ENCODE measurements at regions not wholly inside any gene's neighbourhood (a gene's known extent, or its start where the extent isn't known, plus 50 kb on each side); places are given as distances from the start of the nearest gene placed in this dataset.

DNA sequence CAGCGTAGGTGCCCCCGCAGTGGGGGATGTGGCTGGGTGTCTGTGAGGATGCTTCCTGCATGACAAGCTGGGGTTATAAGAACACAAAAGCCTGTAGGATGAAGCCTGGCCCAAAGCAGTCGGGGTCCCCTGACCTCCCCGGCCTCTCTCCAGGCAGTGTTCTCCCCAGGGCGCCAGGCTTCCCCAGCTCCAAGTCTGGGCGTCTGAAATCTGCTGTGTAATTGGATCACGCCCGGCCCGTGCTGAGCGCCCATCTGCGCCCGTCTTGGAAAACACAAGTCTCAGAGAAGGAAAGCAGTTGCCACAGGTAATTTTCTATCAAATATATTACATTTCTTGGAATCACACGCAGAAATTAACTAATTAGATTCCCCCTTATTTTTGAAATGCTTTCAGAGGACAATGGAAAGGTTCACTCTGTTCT lies 233.3 kb downstream of the CTTN start:
- no peak for DNase-seq

DNA sequence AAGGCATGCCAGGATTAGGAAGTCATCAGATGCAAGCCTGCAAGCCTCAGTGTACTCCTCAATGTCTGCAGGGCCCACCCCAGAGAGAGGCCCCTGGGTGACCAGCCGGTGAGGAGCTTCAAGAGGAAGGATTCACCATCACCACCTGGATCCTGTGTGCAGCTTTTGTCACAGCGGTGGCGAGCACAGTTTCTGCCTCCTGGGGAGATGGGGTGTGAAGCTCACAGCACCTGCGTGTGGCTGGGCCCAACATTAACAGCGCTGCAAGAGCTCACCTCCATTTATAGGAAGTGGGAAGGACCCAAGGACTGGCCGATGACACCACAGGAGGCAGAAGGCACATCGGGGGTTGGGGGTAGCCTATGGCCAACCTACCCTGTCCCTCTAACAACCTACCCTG lies 235.3 kb downstream of the CTTN start:
- no peak for DNase-seq

DNA sequence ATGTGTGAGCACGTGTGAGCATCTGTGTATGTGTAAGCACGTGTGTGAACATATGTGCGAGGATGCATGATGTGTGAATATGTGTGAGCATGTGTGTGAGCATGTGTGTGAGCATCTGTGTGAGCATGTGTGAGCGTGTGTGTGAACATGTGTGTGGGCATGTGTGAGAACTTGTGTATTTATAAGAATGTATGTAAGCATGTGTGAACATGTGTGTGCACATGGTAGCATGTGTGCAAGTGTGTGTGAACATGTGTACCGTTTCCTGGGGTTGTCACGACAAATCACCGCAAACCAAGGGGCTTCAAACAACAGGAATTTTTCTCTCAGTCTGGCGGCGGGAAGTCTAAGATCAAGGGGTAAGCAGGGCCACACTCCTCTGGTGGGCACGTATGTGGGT lies 238.3 kb downstream of the CTTN start:
- DNase-seq: no peak

DNA sequence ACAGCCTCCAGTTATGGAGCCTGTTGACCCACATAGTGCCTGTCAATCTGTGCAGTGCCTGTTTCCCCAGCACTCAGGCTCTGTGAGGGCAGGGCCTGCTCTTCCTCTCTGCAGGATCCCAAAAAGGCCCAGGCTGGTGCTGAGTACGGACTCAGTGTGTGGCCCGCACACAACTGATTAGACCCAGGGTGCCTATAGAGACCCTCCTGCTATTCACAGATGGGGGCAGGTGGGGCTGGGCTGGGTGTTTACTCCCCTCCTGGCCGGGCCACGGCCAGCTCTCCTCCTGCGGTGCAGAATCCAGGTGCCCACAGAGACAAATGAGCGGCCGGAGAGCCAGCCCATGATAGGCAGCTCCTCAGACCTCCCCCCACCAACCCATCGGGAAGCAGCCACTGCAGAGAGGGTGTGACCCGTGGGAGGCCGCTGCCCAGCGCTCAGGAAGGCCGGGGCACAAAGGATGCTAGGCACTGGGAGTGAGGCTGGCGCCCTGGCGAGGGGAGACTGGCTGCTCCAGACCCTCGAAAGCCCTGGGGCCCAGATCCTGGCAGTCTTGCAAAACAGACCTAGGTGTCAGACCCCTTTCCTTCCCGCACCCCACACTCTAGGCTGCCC lies 239.0 kb downstream of the CTTN start:
- DNase-seq: no peak

DNA sequence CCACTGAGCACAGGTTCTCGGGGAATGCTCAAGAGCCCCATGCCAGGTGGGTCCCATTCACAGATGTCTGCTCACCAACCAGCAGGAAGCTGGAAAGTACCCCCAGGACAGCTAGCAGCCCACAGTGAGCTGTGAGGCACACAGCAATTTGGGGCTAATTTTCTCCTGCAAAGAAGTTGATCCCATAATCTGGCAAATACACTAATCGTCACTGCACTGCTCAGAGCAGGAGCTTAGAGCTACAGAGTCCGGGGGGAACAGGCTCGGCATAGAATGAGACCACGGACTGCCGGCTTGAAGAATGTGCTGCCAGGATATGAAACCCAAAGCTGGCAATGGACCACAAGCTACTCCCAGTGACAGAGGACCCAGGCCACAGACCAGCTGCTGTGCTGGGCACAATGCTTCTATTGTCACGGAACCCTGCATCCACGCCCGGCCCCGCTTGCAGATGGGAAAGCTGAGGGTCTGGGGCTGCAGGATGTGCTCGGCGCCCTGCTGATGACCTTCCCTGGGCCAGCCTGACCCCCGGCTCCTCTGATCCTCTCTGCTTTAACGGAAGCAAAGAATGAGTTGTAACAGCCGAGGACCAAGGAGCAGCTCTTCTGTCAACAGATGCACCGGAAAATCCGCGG lies 239.7 kb downstream of the CTTN start:
- DNase-seq: no peak

DNA sequence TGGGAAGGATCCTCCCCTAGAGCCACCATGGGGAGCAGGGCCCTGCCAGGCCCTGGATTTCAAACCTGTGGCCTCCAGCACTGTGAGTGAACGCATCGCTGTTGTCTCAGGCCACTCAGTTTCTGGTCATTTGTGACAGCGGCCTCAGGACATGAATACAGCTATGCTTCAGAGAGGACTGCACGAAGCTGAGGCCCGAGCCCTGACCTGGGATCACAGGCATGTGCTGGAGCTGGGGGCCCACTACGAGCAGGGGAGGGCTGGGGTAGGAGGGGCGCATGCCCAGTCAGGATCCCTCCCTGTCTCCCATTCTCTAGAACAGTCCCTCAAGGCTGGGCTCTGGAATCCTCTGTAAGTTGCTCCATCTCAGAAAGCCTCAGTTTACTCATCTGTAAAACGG lies 242.1 kb downstream of the CTTN start:
- DNase-seq: no peak

DNA sequence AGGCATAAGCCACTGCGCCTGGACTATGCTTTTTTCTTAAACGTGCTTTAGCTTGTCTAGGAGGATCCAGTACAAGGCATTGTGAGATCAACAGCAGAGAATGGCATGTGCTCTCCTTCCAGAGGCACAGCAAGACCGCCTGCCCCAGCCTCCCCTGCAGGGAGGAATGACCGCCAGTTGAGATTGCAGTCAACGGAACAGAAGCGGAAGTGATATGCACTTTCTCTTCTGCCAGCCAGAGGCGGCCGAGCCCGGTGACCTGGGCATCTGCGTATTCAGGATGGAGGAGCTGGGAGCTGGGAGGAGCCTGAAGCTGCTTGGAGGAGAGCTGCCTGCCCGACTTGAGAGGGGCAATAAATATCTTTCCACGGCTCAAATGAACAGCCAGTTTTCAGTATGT lies 243.0 kb downstream of the CTTN start:
- no peak for DNase-seq

DNA sequence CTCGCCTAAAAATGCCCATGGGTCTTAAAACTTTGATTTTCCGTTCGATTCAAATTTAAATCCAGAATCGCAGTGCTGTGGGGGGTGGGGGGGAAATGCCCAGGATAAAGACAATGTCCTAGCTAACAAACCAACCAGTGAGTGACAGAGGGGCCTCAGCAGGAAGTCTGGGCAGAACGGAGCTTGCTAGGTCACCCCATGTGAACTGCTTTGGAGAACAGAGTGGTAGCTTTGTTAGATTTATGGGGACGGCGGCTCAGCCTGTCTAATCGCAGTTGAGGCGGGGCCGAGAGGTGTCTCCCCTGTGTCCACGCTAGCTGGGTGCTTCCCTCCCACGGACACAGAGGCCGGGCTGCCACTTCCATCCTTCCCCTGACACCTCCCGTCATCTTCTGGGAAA lies 243.9 kb downstream of the CTTN start:
- DNase-seq: no peak

DNA sequence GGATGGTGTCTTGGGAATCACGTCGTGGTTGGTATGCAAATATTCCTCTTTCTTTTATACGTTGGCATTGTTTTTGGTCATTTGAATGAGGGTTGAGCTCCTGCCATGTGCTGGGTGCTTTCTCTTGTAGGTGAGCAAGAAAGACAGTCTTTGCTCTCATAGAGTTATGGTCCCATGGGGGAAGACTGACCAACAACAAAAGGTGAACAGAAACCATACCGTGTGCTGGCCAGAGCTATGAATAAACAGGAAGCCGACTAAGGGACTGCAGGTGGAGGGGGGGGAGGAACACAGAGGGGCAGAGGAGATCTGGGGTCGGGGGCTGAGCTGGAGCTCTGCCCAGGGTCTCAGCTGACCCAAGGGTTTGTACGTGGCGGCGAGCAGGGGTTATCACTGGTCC lies 245.3 kb downstream of the CTTN start:
- DNase-seq: no peak

DNA sequence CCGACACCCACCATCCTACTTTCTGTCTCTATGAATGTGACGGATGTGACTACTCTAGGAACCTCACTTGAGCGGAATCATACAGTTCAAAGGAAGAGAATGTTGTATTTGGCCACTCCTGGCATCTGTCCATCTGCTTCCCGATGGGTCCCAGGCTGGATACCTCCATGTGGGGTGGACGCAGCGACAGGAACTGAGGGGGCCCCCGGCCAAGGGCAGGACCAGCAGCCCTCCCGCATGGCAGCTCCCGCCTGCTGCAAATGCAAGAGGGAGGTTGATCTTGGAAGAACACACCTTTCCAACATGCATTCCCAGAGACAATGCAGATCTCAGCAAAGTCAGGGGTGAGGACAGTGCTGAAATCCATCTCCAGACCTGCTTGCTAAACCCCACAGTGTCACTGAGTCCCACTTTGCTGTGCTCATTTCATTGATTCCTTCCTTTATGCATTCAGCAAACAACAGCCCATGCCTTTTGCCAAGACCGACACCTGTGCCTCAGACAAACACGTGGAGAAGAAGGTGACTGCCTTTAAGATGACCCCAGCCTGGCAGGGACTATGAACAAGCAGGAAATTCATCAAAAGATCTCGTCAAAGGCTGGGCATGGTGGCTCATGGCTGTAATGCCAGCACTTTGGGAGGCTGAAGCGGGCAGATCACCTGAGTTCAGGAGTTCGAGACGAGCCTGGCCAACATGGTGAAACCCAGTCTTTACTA lies 246.2 kb downstream of the CTTN start:
- DNase-seq: no peak

DNA sequence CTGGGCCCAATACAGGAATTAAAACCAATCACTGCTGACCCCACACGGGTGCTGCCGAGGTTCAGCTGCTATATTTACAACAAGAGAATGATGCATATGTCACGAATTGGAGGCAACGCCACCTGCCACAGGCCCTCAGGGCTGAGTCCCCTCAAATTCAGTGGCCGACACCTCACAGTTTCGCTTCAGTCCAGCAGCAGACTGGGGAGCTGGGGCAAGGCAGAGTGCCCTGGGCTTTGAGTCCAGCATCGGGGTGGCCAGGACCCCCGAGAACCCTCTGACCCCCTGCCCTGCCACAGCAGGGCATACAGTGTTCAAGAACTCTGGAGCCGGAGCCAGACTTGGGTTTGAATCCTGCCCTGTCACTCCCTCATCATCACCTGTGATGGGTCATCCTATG lies 247.2 kb downstream of the CTTN start:
- DNase-seq: no peak

DNA sequence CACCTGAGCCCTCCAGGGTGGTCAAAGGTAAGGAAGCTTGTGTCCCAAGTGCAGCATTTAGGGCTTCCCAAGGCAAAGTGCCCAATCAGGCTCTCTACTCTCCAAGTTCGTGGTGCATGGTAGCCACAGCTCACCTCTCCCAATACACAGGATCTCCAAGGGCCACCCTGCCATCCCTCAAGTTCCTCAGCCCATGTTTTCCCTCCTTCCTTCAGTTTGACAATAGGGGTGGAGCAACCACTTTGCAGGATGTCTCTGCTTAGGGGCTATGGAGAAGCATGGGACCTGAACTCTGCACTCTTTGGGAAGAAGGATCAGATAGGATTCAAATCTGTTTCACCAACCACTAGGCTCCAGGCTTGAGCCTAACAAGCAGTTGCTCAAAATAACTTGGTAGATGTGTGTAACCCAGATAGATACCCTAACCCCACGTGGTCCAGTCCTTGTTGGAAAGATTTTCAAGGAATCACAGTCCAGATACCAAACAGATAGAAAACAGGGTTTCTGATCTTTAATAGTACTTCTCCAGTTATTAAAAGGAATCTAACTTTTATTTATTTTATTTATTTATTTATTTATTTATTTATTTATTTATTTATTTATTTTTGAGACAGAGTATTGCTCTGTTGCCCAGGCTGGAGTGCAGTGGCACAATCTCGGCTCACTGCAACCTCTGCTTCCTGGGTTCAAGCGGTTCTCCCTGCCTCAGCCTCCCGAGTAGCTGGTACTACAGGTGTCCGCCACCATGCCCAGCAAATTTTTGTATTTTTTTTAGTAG lies 248.1 kb downstream of the CTTN start:
- DNase-seq: no peak

DNA sequence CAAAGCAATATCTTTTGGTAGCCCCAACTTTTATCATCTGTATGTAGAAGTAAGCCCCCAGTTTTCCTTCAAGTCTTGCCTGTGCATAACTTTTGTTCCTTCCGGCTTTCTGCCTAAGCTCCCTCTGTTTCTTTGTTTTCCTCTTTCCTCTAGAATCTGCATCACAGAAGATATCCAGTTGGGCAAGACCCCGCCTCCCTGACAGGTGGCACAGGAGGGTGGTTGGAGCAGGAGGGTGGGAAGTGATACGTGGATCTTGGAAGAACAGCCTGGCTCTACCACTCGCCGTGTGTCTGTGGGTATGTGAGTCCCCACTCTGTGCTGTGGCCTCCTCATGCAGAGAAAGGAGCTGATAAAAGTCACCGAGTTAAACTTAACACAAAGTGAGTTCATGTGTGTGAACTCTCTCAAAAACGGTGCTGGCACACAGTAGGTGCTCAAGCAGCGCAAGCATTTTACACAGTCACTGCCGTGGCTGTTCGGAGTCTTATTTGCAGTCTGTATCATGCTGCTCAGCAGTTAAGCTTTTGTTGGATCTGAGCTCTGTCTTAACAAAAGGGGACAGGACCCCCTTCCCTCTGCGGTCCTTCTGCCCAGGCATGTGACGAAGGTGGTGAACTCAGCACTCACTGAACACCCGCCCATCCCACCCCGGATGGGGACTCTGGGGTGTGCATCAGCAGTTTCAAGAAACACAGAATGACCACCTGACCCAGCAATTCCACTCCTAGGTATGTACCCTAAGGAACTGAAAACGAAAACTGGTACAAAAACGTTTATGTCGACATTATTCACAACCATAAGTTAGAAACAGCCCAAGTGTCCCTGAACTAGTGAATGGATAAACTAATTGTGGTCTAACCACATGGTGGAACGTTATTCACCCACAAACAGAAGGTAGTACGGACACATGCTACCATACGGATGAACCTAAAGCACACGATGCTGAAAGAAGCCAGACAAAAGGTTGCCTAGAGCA lies 249.1 kb downstream of the CTTN start:
- no peak for DNase-seq

DNA sequence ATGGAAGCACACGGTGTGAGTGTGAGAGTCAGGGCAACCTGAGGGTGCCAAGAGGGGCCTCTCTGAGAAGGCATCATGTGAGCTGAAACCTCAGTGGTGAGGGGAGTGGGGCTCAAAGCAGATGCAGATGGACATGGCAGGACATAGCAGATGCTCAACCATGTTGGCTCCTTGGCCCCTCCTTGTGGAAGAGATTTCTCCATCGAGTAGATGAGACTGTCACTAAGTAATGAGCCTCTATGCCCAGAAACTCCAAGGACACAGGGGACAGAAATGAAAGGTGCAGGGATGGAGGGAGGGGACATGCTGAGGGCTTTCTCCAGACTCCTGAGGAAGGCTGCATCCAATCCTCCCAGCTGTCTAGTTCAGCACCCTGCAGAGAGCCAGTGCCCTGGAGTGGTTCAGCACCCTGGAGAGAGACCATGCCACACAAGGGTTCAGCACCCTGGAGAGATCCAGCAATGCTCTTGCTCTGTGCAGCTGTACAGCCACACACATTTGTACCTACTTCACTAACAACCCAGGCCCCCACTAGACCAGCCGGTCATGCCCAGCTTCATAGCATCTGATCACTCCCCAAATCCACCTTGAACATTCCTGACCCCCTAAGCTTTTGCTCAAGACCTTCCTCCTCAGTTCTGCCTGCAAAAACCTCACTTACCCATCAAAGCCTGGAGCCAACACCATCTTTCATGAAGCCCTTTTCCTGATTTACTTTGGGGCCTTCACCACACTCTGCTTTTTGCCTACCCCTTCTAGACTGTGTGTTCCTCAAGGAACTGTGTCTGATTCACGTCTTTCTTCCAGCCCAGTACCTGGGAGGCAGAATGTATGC lies 252.0 kb downstream of the CTTN start:
- DNase-seq: no peak

DNA sequence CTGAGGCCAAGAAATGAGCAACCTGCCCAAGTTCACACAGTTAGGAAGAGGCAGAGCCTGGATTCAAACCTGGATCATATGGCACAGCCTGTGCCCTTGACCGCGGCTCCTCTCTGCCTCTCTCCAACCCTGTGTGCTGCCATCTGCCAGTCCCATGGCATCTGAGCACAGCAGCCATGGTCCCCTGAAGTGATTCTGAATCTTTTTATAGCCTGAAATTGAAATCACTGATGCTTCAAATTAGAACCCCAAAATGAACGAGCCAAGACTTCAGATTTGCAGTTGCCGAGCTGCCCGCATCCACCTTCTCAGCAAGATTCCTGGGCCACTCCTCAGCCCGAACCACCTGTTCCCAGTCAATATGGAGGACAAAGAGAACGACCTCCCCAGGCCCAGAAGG lies 252.7 kb downstream of the CTTN start:
- DNase-seq: no peak

DNA sequence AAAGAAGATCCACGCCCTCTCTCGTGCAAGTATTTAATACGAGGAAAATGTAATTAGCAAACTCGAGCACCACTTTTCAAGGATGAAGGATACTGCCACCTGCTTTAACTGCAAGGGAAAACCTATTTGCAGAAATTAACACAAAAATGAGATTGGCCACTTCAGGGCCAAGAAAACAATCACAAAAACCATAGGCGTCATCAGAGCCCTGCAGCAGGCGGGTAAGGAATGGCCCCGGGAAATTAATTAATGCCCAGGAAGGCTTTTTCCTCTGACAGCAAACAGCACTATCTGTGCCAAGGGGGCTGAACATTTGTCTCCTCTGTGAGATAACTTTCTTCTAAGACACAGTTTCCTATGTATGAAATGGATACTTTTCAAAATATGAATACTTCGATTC lies 255.7 kb downstream of the CTTN start:
- DNase-seq: no peak

DNA sequence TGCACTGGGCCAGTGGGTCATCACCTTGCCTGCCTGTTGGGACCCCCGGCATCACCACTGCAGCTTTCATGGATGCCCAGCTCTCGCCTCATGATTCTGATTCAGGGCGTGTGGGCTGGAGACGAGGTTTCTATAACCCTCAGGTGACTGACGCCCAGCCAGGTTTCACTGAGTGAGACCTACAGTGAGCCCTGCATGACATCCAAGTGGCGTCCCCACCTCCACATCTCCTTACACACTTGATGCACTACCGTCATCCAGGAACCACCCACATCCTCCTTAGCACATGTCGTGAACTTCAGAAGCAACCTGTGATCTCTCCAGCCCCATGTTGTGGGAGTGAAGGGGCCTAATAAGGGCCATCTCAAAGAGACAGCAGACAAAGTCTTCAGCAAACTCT lies 257.5 kb downstream of the CTTN start:
- DNase-seq: no peak

DNA sequence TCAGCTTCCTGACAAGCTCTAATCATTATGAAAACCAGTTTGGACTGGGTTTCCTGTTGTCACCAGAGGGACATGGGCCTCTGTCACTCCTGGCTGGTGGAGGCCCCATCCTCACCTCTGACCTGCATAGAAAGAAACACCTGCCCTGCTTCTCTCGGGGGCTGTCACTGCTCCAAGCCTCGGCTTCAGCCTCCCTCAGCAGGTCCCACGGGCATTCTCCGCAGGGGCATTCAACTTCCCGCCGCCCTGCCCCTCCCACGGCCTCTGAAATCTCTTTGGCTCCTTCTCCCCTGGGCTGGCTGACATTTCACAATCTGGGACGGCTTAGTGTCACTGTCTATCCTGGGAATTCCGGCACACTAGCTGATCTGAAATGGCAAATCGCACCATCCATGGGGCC lies 257.9 kb downstream of the CTTN start:
- DNase-seq: no peak

DNA sequence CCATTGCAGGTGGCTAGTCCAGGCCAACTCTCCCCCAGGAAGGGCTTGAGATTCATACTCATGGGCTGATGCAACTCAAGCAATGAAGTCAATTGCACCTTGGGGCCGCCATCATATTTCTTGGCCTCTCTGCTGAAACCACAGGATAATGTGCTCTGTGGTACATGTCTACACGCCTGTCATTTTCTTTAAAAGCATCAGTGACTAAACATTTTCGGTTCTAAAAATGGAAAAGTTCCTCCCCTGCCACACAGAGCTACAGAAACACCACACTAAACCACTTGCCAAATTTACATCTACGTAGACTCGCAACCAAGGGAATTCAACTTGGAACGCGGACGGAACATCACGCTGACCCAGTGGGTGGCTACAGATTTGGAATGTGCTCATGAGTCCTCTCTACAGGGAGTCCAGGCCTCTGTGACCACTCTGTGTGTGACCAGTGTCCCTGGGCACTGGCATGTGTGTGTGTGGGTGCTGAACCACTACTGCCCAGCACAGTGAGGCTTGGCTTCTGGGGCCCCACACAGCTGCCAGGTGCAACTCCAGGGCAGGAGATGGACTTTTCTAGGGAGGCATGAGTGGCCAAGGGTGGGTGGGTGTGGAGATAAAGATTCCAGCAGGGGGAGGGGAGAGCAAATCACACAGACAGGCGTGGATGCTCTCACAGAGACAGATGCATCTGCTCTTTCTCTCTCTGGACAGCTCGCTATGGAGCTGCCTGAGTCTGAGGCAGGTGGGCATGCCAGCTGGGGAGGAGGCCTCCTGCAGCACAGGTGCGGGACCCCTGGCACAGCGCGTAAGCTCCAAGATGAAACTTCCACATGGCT lies 261.9 kb downstream of the CTTN start:
- DNase-seq: no peak

DNA sequence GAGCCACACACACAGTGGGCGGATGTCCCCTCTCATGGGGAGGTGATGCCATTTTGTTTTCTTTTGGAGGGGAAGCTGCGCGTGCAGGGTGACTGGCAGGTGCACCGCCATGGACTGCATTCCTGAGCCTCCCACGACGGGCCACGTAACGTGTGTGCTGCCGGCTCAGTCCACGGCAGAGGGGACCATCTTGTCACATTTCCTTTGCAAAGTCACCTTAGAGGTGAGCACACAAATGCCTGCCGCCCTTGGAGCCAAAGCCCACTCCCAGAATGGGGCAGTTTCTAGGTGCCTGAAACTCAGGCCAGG lies 262.5 kb downstream of the CTTN start:
- DNase-seq: no peak
